ENCODE measurements at regions not wholly inside any gene's neighbourhood (a gene's known extent, or its start where the extent isn't known, plus 50 kb on each side); places are given as distances from the start of the nearest gene placed in this dataset.

DNA sequence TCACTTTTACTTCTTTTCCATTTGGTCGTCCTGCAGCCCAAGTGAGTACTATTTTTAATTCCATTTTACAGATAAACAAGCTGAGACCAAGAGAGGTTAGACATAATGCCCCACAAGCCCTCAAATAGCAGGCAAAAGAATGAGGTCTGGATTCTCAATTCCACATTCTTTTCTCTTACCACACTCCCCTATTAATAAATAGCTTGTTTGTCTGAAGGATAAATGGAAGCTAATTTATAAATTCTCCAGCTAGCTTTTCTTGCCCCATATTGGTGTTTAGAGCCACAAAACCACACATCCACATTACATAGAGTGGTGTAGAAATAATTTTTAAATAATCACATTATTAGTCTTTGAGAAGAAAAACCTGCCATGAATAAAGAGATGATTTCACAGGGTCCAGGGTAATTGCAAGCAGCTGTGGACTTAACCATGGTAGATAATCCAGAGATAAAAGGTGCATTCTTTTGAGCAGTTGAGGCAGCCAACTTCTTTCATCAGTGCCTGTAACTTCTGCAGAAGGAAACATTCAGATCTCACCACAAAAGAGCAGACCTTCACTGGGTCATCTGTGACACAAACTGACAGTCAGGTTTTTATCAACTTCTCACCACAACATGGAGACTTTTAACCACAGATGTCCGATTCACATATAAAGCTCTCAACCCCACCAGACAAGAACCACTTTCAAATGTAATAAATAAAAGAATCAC lies 313.4 kb upstream of the STT3B start:
- DNase-seq (ENCODE audit: low read depth in 3 of 3, low spot score in 1 of 3) = no peak

- DNase-seq (ENCODE audit: low read depth in 3 of 3, low spot score in 1 of 3) = no peak
Measured at GRCh38 chr3:31220431-31220830, 312.3 kb upstream of the STT3B start.

DNA sequence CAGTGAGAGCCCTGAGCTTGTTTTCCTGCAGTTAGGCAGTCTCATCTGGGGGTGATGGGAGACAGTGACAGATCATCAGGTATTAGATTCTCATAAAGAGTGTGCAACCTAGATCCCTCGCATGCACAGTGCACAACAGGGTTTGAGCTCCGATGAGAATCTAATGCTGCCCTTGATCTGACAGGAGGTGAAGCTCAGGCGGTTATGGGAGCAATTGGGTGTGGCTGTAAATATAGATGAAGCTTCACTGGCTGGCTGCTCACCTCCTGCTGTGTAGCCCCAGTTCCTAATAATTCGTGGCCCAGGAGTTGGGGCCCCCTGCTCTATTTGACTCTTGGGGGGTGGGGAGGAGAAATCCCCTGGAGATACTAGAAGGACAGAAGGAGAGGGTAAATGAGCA lies 309.4 kb upstream of the STT3B start:
- DNase-seq (ENCODE audit: low read depth in 3 of 3, low spot score in 1 of 3) = no peak

DNA sequence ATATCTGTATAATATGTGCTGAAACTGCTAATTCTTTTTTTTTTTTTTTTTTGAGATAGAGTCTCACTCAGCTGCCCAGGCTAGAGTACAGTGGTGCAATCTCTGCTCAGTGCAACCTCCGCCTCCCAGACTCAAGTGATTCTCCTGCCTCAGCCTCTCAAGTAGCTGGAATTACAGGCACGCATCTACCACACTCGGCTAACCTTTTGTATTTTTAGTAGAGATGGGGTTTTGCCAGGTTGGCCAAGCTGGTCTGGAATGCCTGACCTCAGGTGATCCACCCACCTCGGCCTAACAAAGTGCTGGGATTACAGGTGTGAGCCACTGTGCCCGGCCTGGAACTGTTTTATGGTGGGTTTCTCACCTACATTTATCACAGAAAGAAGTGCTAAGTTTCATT lies 307.8 kb upstream of the STT3B start:
- DNase-seq (ENCODE audit: low read depth in 3 of 3, low spot score in 1 of 3) = no peak

GRCh38 chr3:31225923-31226322 lies 306.8 kb upstream of the STT3B start:
- no peak for DNase-seq (ENCODE audit: low read depth in 3 of 3, low spot score in 1 of 3)

DNA sequence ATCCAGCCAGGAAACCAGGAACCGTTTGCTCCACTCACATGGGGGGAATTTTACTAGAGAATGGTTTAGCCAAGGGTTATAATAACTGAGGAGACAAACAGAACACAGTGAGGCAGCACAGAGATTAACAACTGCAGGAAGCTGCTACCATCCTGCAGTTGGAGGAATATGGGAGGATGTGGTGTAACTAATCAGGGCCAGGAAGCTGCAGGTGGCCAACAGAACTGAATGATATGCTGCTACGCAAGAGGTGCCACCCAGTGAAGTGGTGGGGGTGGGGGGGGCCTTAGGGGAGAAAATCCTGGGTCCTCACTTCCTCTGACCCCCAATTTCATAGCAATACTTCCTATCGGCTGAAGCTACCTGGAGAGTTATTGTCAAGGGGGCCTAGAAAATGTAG lies 306.4 kb upstream of the STT3B start:
- DNase-seq (ENCODE audit: low read depth in 3 of 3, low spot score in 1 of 3) = no peak

DNA sequence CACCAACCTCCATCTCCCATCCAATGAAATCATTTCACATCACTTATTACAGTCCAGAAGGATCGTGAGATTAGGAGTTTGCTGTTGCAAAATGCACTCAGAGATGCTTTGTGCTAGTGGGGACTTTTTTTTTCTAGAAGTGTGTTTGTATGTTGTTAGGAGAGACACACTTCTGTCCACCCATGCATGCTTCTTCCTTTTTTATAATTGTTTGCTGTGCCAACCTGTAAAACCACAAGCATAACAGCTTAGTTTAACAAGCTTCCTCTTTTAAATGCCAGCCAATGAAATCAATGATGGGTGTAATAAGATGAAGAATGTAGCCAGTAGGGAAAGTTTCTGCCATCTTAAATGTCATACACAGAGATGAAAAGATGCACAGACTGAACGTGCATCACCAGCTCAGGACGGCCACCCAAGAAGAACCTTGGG lies 305.6 kb upstream of the STT3B start:
- no peak for DNase-seq (ENCODE audit: low read depth in 3 of 3, low spot score in 1 of 3)

GRCh38 chr3:31230425-31231223 lies 302.1 kb upstream of the STT3B start:
- no peak for DNase-seq (ENCODE audit: low read depth in 3 of 3, low spot score in 1 of 3)

GRCh38 chr3:31232055-31233025 lies 300.4 kb upstream of the STT3B start:
- DNase-seq (ENCODE audit: low read depth in 3 of 3, low spot score in 1 of 3) = no peak

GRCh38 chr3:31234145-31234544 lies 298.6 kb upstream of the STT3B start:
- no peak for DNase-seq (ENCODE audit: low read depth in 3 of 3, low spot score in 1 of 3)

- DNase-seq (ENCODE audit: low read depth in 3 of 3, low spot score in 1 of 3) = no peak
Measured at GRCh38 chr3:31235062-31235700, 297.5 kb upstream of the STT3B start.

- DNase-seq (ENCODE audit: low read depth in 3 of 3, low spot score in 1 of 3) = no peak
Measured at GRCh38 chr3:31237887-31238286, 294.8 kb upstream of the STT3B start.

- no peak for DNase-seq (ENCODE audit: low read depth in 3 of 3, low spot score in 1 of 3)
Measured at GRCh38 chr3:31240013-31240412, 292.7 kb upstream of the STT3B start.

DNA sequence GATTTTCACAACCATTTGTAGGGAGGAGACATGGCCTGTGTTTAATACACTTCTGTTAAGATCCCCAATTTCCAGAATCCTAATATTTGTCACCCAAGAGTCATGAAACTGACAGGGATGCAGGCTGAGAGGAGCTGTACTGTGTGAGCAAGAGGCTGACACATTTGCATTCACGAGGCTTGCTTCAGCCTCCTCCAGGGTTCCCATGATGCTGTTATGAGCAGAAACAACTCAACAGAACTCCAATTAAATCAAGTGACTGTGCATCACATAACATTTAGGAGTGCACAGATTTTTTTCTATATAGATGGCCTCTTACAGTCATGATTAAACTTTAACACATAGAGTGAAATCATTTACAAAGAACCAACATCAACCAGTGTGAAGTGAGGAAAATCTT lies 292.3 kb upstream of the STT3B start:
- DNase-seq (ENCODE audit: low read depth in 3 of 3, low spot score in 1 of 3) = no peak

DNA sequence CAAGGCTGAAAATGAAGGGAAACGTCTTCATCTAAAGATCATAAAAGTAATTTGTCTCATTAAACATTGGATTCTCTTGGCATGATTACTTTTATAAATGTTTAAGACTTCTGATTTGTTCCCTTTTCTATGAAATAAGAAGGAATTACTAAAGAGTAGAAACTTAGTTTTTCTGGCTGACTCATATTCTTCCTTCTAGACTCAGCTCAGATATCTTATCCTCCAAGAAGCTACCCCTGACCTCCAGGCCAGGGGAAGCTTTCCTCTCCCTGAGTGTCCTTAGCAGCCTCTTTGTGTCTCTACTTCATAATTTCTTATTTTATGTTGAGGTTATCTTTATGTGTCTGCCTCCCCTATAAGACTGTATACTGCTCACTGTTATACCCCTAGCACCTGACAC lies 291.9 kb upstream of the STT3B start:
- no peak for DNase-seq (ENCODE audit: low read depth in 3 of 3, low spot score in 1 of 3)

DNA sequence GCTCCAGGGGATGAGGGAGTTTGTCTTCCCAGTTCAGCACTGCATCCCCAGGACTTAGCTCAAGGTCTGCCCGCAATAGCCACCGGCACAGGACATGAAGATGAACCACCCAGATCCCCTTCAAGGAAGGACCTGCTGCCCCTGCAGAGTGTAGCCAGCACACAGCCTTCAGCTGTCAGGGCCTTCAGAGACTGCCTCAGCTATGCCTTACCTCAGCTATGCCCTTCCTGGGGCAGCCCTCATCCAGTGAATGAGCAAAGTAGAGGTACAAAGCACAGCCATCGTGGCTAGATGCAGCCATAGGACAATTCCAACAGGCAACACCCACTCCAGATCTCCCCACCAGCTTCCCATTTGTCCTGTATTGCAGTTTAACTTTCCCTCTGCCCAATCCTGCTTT lies 291.2 kb upstream of the STT3B start:
- no peak for DNase-seq (ENCODE audit: low read depth in 3 of 3, low spot score in 1 of 3)

- no peak for DNase-seq (ENCODE audit: low read depth in 3 of 3, low spot score in 1 of 3)
Measured at GRCh38 chr3:31242026-31242960, 290.4 kb upstream of the STT3B start.

GRCh38 chr3:31244929-31245817 lies 287.6 kb upstream of the STT3B start:
- DNase-seq (ENCODE audit: low read depth in 3 of 3, low spot score in 1 of 3) = no peak

All from stimulated activated CD4-positive, alpha-beta T cell treated with anti-CD3 and anti-CD28 coated beads, TNF-alpha, amount 100 ng/mL, for 1 hour (primary cell).